NCI-H1092 (cell line): ENCODE measurements at regions not wholly inside any gene's neighbourhood (a gene's known extent, or its start where the extent isn't known, plus 50 kb on each side); places are given as distances from the start of the nearest gene placed in this dataset.

Source experiments
- DNase-seq: peaks from one replicate; lab custom pipeline; 2025; lab: John Stamatoyannopoulos, UW

GRCh38 chr17:79420318-79421243 is 190.3 kb downstream of the RBFOX3 start:
- no peak for DNase-seq

- no peak for DNase-seq
Observed at GRCh38 chr17:79417476-79417988, 193.3 kb downstream of the RBFOX3 start.

- no peak for DNase-seq
Observed at GRCh38 chr17:79415909-79416308, 194.9 kb downstream of the RBFOX3 start.

- no peak for DNase-seq
Observed at GRCh38 chr17:79415365-79415764, 195.5 kb downstream of the RBFOX3 start.

DNA sequence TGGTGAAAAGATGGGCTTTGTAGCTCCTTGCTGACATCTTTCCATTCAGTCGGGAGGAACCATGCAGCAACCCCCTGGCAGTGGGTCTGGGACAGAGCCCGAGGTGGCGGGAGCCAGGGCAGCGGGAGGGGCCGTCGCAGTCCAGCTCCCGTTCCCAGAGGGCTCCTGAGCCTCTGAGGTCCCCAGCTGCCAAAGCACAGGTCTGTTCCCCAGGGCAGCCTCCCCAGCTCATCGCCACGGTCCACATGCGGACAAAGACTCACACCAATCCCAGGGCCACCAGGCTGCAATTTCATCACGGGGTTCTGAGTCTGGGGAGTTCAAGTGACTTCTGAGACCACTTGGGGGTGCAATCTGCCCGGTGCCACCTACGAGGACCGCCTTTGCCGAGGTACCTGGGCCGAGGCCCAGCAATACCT is 196.0 kb downstream of the RBFOX3 start:
- DNase-seq = no peak

GRCh38 chr17:79414063-79414792 is 196.6 kb downstream of the RBFOX3 start:
- no peak for DNase-seq

DNA sequence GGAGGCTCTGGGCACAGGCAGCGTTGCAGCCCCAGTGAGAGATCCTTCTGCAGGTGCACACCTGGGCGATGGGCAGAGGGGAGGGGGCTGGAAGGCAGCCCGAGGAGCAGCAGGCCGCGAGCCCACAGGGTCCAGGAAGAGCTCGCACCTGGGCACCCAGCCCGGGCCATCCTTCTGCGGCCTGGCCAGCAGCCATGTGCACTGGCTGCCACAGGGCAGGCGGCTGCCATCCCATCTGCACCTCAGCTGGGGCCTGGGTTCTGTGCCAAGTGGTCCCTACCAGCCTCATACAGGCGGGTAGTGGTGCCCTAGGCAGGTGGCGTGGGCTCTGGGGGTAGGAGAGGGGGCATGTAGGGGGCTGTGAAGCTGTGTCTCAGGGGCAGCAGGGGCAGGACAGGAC is 197.2 kb downstream of the RBFOX3 start:
- DNase-seq = peak; percentile 68

DNA sequence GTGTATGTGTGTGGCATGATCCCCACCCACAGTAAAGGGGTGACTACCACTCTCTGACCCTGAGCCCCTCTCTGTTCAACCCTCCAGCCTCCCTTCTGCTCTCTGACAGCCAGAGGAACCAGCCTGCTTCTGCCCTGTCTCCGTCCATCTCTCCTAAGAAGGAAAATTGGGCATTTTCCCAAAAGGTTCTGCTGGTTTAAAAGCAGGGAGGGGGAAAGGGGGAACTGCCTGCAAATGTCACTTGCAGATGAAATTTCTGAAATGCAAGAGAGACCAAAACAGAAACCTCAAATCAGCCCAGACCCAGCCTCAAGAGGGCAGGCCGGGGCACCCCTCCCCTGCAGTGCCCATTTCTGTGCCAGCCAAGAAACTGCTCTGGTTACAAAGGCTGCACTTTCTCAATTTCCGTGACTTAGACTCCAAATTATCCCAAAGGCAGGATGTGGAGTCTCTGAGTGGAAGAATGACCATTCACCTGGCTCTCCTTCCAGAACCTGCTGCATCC is 197.9 kb downstream of the RBFOX3 start:
- no peak for DNase-seq

DNA sequence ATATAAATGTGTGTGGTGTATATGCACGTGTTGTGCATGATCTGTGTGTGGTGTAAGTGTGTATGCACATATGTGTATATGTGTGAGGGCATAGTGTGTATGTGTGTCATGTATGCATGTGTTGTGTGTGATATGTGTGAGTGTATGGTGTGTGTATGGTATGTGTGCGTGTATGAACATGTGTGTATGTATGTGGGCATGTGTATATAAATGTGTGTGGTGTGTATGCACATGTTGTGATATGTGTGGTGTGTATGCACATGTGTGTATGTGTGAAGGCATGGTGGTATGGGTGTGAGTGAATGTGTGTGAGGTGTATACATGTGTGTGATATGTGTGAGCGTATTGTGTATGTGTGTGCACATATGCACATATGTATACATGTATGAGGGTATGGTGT is 198.7 kb downstream of the RBFOX3 start:
- DNase-seq = no peak

DNA sequence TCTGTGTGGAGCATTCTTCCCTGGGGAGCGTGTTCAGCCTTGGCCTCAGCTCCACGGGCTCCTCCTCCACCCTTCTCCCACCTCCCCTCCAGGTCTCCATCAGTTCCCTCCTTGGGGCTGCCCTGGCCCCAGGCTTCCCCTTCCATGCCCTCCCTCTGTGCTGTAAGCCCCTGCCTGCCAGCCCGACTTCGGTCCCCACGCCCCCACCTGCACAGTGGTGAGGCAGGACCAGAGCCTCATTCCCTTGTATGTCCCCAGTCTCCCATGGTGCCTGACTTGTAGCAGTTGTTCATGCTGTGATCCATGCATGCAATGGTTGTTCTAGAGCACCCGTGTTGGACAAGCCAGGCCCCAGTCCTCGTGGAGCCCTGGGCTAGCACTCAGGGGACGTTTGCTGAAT is 199.4 kb downstream of the RBFOX3 start:
- no peak for DNase-seq

DNA sequence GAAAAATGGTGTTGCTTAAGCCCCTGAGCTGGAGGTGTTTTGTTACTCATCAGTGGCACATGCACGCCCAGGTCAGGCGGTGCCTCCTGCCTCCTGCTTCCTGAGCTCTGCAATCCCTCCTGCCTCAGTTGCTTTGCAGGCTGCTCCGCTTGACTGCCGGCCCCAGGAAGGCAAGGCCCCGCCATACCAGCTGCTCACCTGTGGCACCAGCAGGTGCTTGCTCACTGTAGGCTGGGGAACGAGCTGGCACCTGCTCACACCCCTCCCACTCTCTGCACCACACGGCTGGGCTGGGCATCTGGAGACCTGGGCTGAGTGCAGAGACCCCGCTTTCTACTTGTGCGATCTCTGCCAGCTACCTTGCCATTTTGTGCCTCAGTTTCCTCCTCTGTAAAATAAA is 200.2 kb downstream of the RBFOX3 start:
- DNase-seq = no peak

DNA sequence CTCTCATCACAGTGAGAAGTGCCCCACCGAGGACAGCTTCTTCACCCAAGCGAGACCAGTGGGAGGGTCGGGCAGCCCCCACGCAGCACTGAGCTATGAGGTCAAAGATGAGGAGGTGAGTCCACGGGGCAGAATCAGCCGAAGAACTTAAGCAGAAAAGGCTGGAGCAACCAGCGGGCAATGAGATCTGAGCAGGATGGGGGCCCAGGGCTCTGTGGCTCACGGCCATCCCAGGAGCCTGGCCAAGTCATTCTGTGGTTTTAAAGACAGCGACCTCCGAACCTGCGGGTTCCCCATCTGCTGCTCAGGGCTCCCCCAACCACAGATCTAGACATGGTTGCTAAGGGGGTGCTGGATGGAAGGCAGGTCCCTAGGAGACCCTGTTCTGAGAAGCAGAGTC is 202.6 kb downstream of the RBFOX3 start:
- DNase-seq = no peak

GRCh38 chr17:79407385-79407784 is 203.5 kb downstream of the RBFOX3 start:
- DNase-seq = no peak

DNA sequence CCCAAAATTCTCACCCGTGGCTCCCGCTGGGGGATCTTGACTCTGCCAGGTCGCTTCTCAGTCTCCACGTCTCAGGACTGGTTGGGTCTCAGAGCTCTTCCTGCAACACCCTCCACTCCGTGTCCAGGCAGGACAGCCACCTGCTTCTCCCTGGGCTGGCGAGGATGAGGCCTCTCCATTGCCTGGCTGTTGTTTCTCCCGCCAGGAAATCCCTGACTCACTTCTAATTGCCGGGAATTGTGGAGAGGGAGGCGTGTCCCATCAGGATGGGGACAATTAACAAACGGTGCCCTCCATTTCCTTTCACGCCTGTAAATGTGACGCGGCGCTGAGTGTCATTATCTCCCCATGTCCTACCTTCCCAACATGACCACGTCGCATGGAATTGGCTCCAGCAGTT is 204.5 kb downstream of the RBFOX3 start:
- no peak for DNase-seq

- DNase-seq = no peak
Observed at GRCh38 chr17:79405823-79406222, 205.0 kb downstream of the RBFOX3 start.

DNA sequence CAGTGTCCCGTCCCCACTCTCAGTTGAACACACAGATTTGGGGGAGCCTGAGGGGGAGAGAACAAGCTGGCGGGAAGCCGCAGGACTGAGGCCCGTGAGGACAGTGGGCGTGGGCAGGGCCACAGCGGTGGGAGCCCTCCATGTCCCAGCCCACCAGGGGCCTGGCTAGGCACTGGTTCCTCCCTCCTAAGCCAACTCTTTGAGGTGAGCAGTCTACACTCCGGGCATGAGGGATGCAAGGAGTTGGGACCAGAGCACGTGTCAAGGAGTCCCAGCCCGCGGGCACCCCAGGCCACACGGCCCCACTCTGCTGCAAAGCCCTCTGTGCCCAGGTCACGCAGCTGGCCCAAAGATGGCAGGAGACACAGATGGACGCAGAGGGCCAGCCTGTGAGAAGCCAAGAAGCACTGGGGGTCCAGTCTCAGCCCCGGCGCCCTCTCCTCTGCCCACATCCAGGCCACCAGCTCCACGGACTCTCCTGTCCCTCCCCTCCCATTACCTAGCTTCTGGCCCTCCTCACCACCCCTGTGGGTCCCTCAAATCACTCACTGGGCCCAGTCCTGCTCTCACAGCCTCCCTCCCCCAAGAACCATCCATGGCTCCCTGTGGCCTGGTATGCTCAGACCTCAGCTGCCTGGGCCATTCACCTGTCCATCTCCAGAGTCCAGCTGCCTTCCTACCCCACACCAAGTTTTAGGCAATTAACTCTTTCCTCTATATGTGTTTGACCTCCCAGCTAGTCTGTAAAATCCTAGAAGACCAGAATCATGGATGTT is 206.5 kb downstream of the RBFOX3 start:
- DNase-seq = no peak

DNA sequence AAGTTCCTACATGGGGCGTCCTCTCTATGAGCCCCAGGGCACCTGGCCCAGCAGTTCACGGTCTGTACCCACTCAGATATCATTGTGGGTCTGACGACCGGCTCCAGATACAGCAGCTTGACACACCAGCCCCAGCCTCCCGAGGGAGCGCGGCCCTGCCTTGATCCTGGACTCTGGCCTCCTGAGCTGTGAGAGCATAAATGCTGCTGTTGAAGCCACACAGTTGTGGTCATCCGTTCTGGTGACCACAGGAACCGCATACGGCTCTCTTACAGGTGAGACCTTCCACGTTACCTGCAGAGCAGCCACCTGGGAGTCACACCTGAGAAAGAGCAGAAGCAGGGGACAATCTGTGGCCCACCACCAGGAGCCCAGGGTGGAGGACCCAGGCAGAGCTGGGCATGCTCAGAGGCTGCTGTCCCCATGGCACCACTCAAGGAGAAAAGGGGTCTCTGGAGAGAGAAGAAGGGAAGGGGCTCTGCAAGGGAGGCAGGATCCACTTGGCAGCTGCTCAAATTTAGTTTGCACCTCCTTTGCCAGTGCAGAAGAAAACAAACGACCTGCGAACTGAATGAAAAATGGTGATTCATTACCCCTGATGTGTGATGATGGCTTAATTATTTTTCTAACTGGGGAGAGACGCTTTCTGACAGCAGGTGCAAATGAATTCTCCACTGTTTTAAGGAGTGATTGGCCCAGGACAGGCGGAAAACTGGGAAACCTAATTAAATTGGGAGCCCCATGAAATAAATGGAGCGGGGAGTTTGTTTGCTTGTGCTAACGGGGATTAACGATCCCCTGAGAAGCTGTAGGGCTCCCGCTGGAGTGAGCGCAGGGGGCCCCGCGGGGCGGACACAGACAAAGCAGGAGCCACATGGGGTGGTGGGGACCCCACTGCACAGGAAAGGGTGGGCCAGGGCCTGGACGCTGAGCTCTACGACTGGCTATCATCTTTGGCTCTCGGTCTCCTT is 208.9 kb downstream of the RBFOX3 start:
- no peak for DNase-seq

- peak; percentile 23 for DNase-seq
Observed at GRCh38 chr17:79400989-79401703, 209.7 kb downstream of the RBFOX3 start.

DNA sequence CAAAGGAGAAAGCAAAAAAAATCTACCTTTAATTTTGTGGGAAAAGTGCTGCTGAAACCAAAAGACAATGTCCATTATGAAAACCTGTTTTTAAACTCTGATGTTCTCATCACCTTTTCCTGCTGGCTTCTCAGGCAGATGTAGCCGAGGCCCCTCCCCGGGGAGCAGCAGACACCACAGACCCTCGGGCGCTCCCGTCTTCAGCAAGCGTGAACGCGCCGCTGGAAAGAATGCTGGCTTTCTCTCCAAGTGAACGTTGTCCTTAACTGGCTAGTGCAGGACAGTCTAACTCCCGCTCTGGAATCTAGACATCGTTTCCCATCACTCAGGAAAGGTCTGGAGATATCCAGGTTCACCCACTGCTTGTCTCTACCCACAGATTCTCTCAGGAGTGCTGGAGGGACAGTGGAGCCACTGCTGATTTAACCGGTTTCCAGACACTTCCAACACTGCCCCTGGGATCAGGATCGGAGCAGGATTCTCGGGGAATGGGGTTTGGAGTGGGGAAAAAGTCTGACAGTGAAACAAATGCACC is 211.2 kb downstream of the RBFOX3 start:
- no peak for DNase-seq

- DNase-seq = no peak
Observed at GRCh38 chr17:79398441-79398840, 212.4 kb downstream of the RBFOX3 start.
